ENCODE measurements at regions not wholly inside any gene's neighbourhood (a gene's known extent, or its start where the extent isn't known, plus 50 kb on each side); places are given as distances from the start of the nearest gene placed in this dataset.
"Not testable (repeated sequence)": the region's sequence is repeated elsewhere in the genome, so short reads cannot be mapped to it uniquely, and the experiment has no call there.

DNA sequence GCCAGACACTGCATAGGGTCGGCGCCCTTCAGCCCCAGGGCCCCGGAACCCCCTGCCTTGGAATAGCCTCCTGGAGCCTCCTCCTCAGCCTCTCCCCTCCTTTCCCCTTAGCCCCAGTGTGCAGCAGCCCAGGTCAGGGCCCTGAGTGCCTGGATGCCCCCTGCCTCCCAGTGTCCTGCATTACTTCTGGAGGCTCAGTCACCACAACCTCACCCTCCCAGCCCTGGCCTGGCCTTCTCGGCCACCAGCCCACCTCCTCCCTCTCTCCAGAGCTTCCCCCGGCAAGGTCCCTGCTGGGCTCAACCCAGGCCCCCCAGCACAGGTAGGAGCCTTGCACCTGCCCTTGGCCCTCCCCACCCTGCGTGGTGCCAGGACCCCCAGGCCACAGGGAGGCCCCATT is 119.0 kb downstream of the TMEM121 start:
- TF ChIP-seq POLR2A (IDR thresholded peaks at IDR 0.05); CTCF (IDR thresholded peaks at IDR 0.05); POLR2AphosphoS5 (IDR thresholded peaks at IDR 0.05); EP300 (IDR thresholded peaks at IDR 0.05; ENCODE audit: low read depth): not testable (repeated sequence)
